ENCODE measurements at regions not wholly inside any gene's neighbourhood (a gene's known extent, or its start where the extent isn't known, plus 50 kb on each side); places are given as distances from the start of the nearest gene placed in this dataset.

GRCh38 chr14:41457393-41457792 lies 149.3 kb upstream of the LRFN5 start:
- Histone ChIP-seq H3K9me3 (ENCODE audit: insufficient read depth, low read length) (no peaks in the 10 kb centered on the region), H3K36me3 (ENCODE audit: low read length) (no peaks in the 10 kb centered on the region), H3K27ac (ENCODE audit: low read depth, low read length) (no peak overlapping the region), H2AFZ (ENCODE audit: low read depth, low read length, severe bottlenecking) (no peak overlapping the region), H3K27me3 (ENCODE audit: low read length) (no peaks in the 10 kb centered on the region), H3K9me2 (replicated peaks; ENCODE audit: insufficient read depth, low read length) (no peaks in the 10 kb centered on the region), H3K79me2 (ENCODE audit: insufficient read depth, low read length) (no peaks in the 10 kb centered on the region), H4K20me1 (ENCODE audit: low read depth, low read length) (no peaks in the 10 kb centered on the region), H3F3A (ENCODE audit: insufficient read depth) (no peaks in the 10 kb centered on the region), H3K9ac (ENCODE audit: low read length) (no peak overlapping the region), H3K4me2 (ENCODE audit: low read depth, low read length, poor library complexity, severe bottlenecking) (no peak overlapping the region), H3K4me3 (ENCODE audit: insufficient read depth, low read length, poor library complexity, severe bottlenecking) (no peak overlapping the region)
- TF ChIP-seq EZH2phosphoT487 (conservative IDR thresholded peaks at IDR 0.05; ENCODE audit: low read length) (no peak), CTCF (IDR thresholded peaks at IDR 0.05; ENCODE audit: insufficient read depth, low read length, poor library complexity, severe bottlenecking) (no peak)

- Histone ChIP-seq H4K20me1 (ENCODE audit: low read depth, low read length) (no peaks in the 10 kb centered on the region), H3K4me3 (ENCODE audit: insufficient read depth, low read length, poor library complexity, severe bottlenecking) (no peak overlapping the region)
Measured at GRCh38 chr14:41449066-41449465, 157.6 kb upstream of the LRFN5 start.

GRCh38 chr14:41446008-41446407 lies 160.7 kb upstream of the LRFN5 start:
- Histone ChIP-seq H3K9ac (ENCODE audit: low read length) (no peak overlapping the region), H3K27ac (ENCODE audit: low read depth, low read length) (no peak overlapping the region), H3K9me3 (ENCODE audit: insufficient read depth, low read length) (no peaks in the 10 kb centered on the region), H4K20me1 (ENCODE audit: low read depth, low read length) (no peaks in the 10 kb centered on the region), H3K36me3 (ENCODE audit: low read length) (no peaks in the 10 kb centered on the region), H3K9me2 (replicated peaks; ENCODE audit: insufficient read depth, low read length) (no peaks in the 10 kb centered on the region), H2AFZ (ENCODE audit: low read depth, low read length, severe bottlenecking) (peak overlapping the region; percentile 77), H3K79me2 (ENCODE audit: insufficient read depth, low read length) (no peaks in the 10 kb centered on the region), H3F3A (ENCODE audit: insufficient read depth) (no peaks in the 10 kb centered on the region), H3K4me3 (ENCODE audit: insufficient read depth, low read length, poor library complexity, severe bottlenecking) (no peak overlapping the region), H3K27me3 (ENCODE audit: low read length) (no peaks in the 10 kb centered on the region), H3K4me2 (ENCODE audit: low read depth, low read length, poor library complexity, severe bottlenecking) (no peak overlapping the region)
- TF ChIP-seq CTCF (IDR thresholded peaks at IDR 0.05; ENCODE audit: insufficient read depth, low read length, poor library complexity, severe bottlenecking) (no peak), EZH2phosphoT487 (conservative IDR thresholded peaks at IDR 0.05; ENCODE audit: low read length) (no peak)

More at GRCh38 chr14:41449066-41449465, 157.6 kb upstream of the LRFN5 start:
- H3K4me2 ChIP-seq (ENCODE audit: low read depth, low read length, poor library complexity, severe bottlenecking), result no peak overlapping the region
- no peaks in the 10 kb centered on the region for H3F3A ChIP-seq (ENCODE audit: insufficient read depth)
- H3K79me2 ChIP-seq (ENCODE audit: insufficient read depth, low read length), result no peaks in the 10 kb centered on the region
- H2AFZ ChIP-seq (ENCODE audit: low read depth, low read length, severe bottlenecking), result peak overlapping the region; percentile 99
- H3K27me3 ChIP-seq (ENCODE audit: low read length), result no peaks in the 10 kb centered on the region
- no peak overlapping the region for H3K9ac ChIP-seq (ENCODE audit: low read length)
- TF ChIP-seq CTCF (IDR thresholded peaks at IDR 0.05; ENCODE audit: insufficient read depth, low read length, poor library complexity, severe bottlenecking) (no peak), EZH2phosphoT487 (conservative IDR thresholded peaks at IDR 0.05; ENCODE audit: low read length) (no peak)
- no peak overlapping the region for H3K27ac ChIP-seq (ENCODE audit: low read depth, low read length)
- no peaks in the 10 kb centered on the region for H3K9me3 ChIP-seq (ENCODE audit: insufficient read depth, low read length)
- H3K36me3 ChIP-seq (ENCODE audit: low read length), result no peaks in the 10 kb centered on the region
- H3K9me2 ChIP-seq (replicated peaks; ENCODE audit: insufficient read depth, low read length), result no peaks in the 10 kb centered on the region
